Rectal smooth muscle tissue (tissue), 1 donor: ENCODE measurements at regions not wholly inside any gene's neighbourhood (a gene's known extent, or its start where the extent isn't known, plus 50 kb on each side); places are given as distances from the start of the nearest gene placed in this dataset.
A peak's percentile ranks its signal among the peaks of the same experiment; 100 is the strongest.
"Not testable (repeated sequence)": the region's sequence is repeated elsewhere in the genome, so short reads cannot be mapped to it uniquely, and the experiment has no call there.

Experiments used
- H3K27ac ChIP-seq: one replicate; pipeline ENCODE4 v1.7.0; 2013; ENCODE audit warnings: low read depth, low read length, inconsistent platforms
- H3K27me3 ChIP-seq: one replicate; pipeline ENCODE4 v1.7.0; 2013; ENCODE audit warnings: low read length; ENCODE audit not compliant: control insufficient read depth, insufficient read depth
- H3K36me3 ChIP-seq: one replicate; pipeline ENCODE4 v1.7.0; 2013; ENCODE audit warnings: low read length; ENCODE audit not compliant: control insufficient read depth, insufficient read depth
- H3K4me1 ChIP-seq: one replicate; pipeline ENCODE4 v1.7.0; 2013; ENCODE audit warnings: low read length; ENCODE audit not compliant: control insufficient read depth, insufficient read depth
- H3K4me3 ChIP-seq: one replicate; pipeline ENCODE4 v1.7.0; 2013; ENCODE audit warnings: low read length
- H3K9ac ChIP-seq: one replicate; pipeline ENCODE4 v1.7.0; 2013; ENCODE audit warnings: low read length

- Histone ChIP-seq H3K9ac (no peak overlapping the region), H3K36me3 (no peaks in the 10 kb centered on the region), H3K4me3 (no peak overlapping the region), H3K27ac (peak overlapping the region; percentile 23), H3K4me1 (peaks cover 8% of the 10 kb centered on the region), H3K27me3 (no peaks in the 10 kb centered on the region)
These were observed 1231.8 kb downstream of the CDH11 start for GRCh38 chr16:63890081-63890480.

DNA sequence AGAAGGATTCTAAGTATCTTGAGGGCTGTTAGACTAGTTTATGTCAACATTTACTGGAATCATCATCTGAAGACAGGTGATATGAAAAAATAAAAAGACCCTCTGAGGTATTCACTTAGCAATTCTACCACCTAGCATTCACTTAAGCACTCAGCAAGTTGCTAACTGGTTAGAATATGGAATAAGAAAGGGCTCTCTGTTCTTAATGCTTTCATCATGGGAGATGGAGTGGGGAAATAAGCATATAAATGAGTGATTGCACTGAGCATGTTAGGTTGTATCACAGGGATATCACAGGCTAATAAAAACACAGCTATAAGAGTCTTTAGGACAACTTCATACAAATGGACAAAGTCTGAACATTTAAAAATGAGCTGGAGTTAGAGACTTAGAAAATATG is 1238.8 kb downstream of the CDH11 start:
- Histone ChIP-seq H3K36me3 (no peaks in the 10 kb centered on the region), H3K4me3 (no peak overlapping the region), H3K27ac (no peak overlapping the region), H3K4me1 (no peaks in the 10 kb centered on the region), H3K27me3 (no peaks in the 10 kb centered on the region), H3K9ac (no peak overlapping the region)

GRCh38 chr16:63882576-63882975 is 1239.3 kb downstream of the CDH11 start:
- Histone ChIP-seq H3K9ac (no peak overlapping the region), H3K27me3 (no peaks in the 10 kb centered on the region), H3K4me1 (no peaks in the 10 kb centered on the region), H3K36me3 (no peaks in the 10 kb centered on the region), H3K27ac (no peak overlapping the region), H3K4me3 (no peak overlapping the region)

GRCh38 chr16:63880948-63881347 is 1240.9 kb downstream of the CDH11 start:
- Histone ChIP-seq H3K27ac (no peak overlapping the region), H3K27me3 (no peaks in the 10 kb centered on the region), H3K4me3 (no peak overlapping the region), H3K9ac (no peak overlapping the region), H3K36me3 (no peaks in the 10 kb centered on the region), H3K4me1 (no peaks in the 10 kb centered on the region)

GRCh38 chr16:63877401-63877800 is 1244.5 kb downstream of the CDH11 start:
- no peaks in the 10 kb centered on the region for H3K36me3 ChIP-seq
- no peak overlapping the region for H3K27ac ChIP-seq
- no peaks in the 10 kb centered on the region for H3K4me1 ChIP-seq
- no peaks in the 10 kb centered on the region for H3K27me3 ChIP-seq
- H3K4me3 ChIP-seq = no peak overlapping the region
- no peak overlapping the region for H3K9ac ChIP-seq

DNA sequence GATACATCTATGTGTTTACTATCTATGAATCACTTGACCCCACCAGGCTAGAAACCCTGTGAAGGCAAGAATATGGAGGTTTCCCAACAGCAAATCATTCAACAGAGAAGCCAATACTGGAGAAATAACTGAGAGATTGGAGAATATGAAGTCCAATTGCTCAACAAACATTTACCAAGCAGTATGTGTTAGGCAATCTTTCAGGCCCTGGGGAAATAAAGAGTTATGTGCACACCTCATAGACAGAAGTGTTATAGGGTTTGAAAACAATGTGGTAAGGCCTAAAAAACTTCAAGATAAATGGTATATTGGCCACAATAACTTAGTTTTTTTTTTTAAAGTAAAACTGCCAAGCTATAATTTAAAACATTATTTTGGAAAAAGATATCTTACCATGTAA is 1245.8 kb downstream of the CDH11 start:
- Histone ChIP-seq H3K9ac (no peak overlapping the region), H3K27ac (no peak overlapping the region), H3K36me3 (no peaks in the 10 kb centered on the region), H3K27me3 (no peaks in the 10 kb centered on the region), H3K4me3 (no peak overlapping the region), H3K4me1 (no peaks in the 10 kb centered on the region)

GRCh38 chr16:63860700-63861099 is 1261.2 kb downstream of the CDH11 start:
- H3K4me1 ChIP-seq, H3K9ac ChIP-seq, H3K36me3 ChIP-seq, H3K27me3 ChIP-seq, H3K4me3 ChIP-seq, H3K27ac ChIP-seq: not testable (repeated sequence)

GRCh38 chr16:63856537-63856936 is 1265.3 kb downstream of the CDH11 start:
- H3K9ac ChIP-seq = no peak overlapping the region
- H3K36me3 ChIP-seq = no peaks in the 10 kb centered on the region
- no peaks in the 10 kb centered on the region for H3K27me3 ChIP-seq
- no peak overlapping the region for H3K4me3 ChIP-seq
- no peak overlapping the region for H3K27ac ChIP-seq
- H3K4me1 ChIP-seq = no peaks in the 10 kb centered on the region

DNA sequence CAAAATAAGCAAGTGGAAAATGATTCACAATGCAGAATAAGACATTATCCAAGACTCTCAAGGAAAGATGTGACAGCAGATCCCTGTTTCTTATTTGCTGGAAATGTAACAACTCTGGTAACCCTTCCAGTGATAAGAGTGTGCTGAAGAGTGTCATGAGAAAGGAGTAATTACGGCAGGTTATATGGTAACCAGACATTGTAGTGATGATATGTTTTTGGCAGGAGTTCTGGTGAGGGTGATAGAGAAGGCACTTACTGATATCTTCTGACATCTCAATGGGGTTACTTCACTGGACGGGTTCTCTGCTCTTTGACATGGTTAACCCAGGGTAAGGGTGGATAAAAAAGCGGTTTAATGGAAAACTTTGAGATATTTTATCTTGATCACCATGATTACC is 1270.9 kb downstream of the CDH11 start:
- no peaks in the 10 kb centered on the region for H3K36me3 ChIP-seq
- no peak overlapping the region for H3K4me3 ChIP-seq
- H3K27ac ChIP-seq = no peak overlapping the region
- no peaks in the 10 kb centered on the region for H3K27me3 ChIP-seq
- H3K4me1 ChIP-seq = no peaks in the 10 kb centered on the region
- H3K9ac ChIP-seq = no peak overlapping the region

DNA sequence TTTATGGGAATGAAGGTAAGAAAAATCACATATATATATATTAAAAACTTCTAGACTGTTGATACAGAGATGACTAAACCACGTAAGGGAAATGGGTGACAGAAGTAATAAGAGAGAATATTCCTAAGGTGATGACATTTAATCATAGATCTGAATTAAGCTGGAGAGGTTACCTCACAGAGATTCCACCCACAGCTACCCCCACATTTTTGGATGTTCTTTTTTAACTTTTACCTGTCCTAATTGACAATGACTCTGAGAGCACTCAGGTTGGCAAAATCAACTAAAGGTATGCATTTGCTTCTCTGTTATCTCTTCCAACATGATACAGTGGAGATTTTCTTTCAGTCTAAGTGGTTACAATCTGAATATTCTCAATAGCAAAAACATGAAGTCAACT is 1280.6 kb downstream of the CDH11 start:
- H3K27me3 ChIP-seq = no peaks in the 10 kb centered on the region
- H3K36me3 ChIP-seq = no peaks in the 10 kb centered on the region
- no peak overlapping the region for H3K27ac ChIP-seq
- no peak overlapping the region for H3K4me3 ChIP-seq
- H3K9ac ChIP-seq = no peak overlapping the region
- H3K4me1 ChIP-seq = no peaks in the 10 kb centered on the region

DNA sequence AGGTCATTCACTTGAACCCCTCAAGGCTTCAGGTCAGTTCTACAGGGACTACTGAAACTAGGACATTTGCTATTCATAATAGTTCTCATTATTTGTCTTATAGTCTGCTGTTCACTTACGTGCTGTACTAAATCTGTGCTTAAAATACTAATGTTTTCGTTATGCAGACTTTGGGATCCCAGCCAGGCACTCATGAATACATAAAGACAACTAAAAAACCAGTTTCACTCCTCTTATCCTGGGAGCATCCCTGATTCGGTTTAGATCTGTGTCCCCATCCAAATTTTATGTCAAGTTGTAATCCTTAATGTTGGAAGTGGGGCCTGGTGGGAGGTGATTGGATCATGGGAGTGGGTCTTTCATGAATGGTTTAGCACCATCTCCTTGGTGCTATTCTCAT is 1291.8 kb downstream of the CDH11 start:
- H3K27me3 ChIP-seq = no peaks in the 10 kb centered on the region
- no peak overlapping the region for H3K9ac ChIP-seq
- no peak overlapping the region for H3K4me3 ChIP-seq
- H3K27ac ChIP-seq = no peak overlapping the region
- H3K4me1 ChIP-seq = no peaks in the 10 kb centered on the region
- no peaks in the 10 kb centered on the region for H3K36me3 ChIP-seq

DNA sequence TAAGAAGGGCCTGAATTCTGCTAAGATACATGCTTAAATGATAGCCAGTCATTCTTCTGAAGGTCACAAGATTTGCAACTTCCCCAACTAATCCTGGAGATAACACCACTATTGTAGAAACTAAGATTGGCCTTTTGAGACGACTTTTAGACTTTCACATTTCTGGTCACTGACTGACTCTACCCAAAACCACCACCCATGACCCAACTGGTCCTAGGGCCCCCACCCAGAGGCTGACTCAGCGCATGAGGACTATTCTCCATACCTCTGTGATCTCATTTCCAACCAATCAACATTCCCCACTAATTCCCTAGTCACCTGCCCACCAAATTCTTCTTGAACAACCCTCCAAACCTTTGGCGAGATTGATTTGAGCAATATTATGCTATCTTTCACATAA is 1299.0 kb downstream of the CDH11 start:
- H3K27ac ChIP-seq = no peak overlapping the region
- H3K4me3 ChIP-seq = no peak overlapping the region
- no peaks in the 10 kb centered on the region for H3K4me1 ChIP-seq
- H3K27me3 ChIP-seq = no peaks in the 10 kb centered on the region
- H3K36me3 ChIP-seq = no peaks in the 10 kb centered on the region
- H3K9ac ChIP-seq = no peak overlapping the region

DNA sequence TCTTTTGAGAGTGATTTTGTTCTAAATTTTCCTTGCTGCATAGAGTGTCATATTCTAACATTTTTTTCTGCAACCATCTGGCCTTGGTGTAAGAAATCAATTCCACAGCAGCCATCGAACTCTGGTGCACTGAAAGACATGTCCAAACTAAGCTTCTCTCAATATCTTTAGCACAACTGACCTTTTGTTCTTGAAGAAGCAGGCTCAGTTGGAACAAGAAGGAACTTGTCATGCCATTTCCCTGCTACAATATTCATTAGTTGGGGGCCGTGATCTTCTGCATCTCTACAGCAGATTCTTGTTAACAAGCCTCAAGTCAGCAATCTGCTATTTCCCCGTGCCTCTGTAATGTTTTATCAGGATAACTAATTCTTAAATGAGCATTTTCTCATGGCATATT is 1305.6 kb downstream of the CDH11 start:
- Histone ChIP-seq H3K27ac (no peak overlapping the region), H3K4me1 (no peaks in the 10 kb centered on the region), H3K4me3 (no peak overlapping the region), H3K36me3 (no peaks in the 10 kb centered on the region), H3K27me3 (no peaks in the 10 kb centered on the region), H3K9ac (no peak overlapping the region)

DNA sequence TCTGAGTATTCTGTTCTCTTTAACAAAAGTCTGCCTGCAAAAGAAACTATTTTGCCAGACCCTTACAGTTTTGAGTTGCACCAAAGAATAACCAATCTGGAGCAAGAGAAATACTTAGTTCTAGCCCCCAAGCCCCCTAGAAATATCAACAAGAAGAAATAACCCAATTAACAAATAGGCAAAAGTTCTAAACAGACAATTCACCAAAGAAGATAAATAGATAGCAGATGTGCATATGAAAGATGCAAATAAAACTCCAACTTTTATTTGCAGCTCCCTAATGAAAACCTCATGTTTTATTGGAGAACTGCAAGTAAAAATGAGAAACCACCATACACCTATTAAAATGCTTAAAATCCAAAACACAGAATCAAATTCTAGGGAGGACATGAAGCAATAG is 1308.0 kb downstream of the CDH11 start:
- no peak overlapping the region for H3K9ac ChIP-seq
- H3K27me3 ChIP-seq = no peaks in the 10 kb centered on the region
- H3K4me1 ChIP-seq = no peaks in the 10 kb centered on the region
- no peak overlapping the region for H3K4me3 ChIP-seq
- H3K27ac ChIP-seq = no peak overlapping the region
- H3K36me3 ChIP-seq = no peaks in the 10 kb centered on the region
